A549 (cell line): ENCODE measurements at regions not wholly inside any gene's neighbourhood (a gene's known extent, or its start where the extent isn't known, plus 50 kb on each side); places are given as distances from the start of the nearest gene placed in this dataset.

Source experiments
- CHD2 ChIP-seq: fragments of 150-350 bp; IDR thresholded peaks from 2 replicates; pipeline ENCODE4 v1.6.1; 2014; ENCODE audit warnings: low read length; ENCODE audit not compliant: partially characterized antibody
- CTCF ChIP-seq: fragments of >200 bp; sonication (Bioruptor Twin); formaldehyde crosslinking; IDR thresholded peaks from 3 replicates; pipeline ENCODE4 v1.5.1; 2016
- E2F6 ChIP-seq: IDR thresholded peaks from 2 replicates; pipeline ENCODE4 v1.6.1; 2012; ENCODE audit warnings: low read depth, borderline replicate concordance
- MAFK ChIP-seq: fragments of 450-650 bp; IDR thresholded peaks from 2 replicates; pipeline ENCODE4 v1.6.1; 2014; ENCODE audit not compliant: partially characterized antibody
- NFE2L2 ChIP-seq: fragments of 150-350 bp; conservative IDR thresholded peaks from 2 replicates; pipeline ENCODE4 v1.6.1; 2014; ENCODE audit warnings: low read length
- NR3C1 ChIP-seq: fragments of >200 bp; sonication (Bioruptor Twin); formaldehyde crosslinking; IDR thresholded peaks from 3 replicates; pipeline ENCODE4 v1.6.1; 2017
- POLR2A ChIP-seq: IDR thresholded peaks from 2 replicates; pipeline ENCODE4 v1.6.1; 2012; ENCODE audit warnings: mild to moderate bottlenecking, low read length
- RAD21 ChIP-seq, 2 experiments: fragments of >200 bp in 1 of 2; sonication (Bioruptor Twin) in 1 of 2; formaldehyde crosslinking in 1 of 2; IDR thresholded peaks in 1 of 2; conservative IDR thresholded peaks in 1 of 2; 2 replicates in 1 of 2; 3 replicates in 1 of 2; pipeline ENCODE4 v1.6.1; 2012 to 2018; ENCODE audit warnings: inconsistent platforms in 1 of 2
- SMC3 ChIP-seq: fragments of >200 bp; sonication (Bioruptor Twin); formaldehyde crosslinking; IDR thresholded peaks from 3 replicates; pipeline ENCODE4 v1.6.1; 2018; ENCODE audit warnings: inconsistent platforms
- TP53 ChIP-seq: fragments of 250-450 bp; sonication (Bioruptor Pico); IDR thresholded peaks from 2 replicates; pipeline ENCODE4 v1.5.0; 2021; ENCODE audit warnings: mild to moderate bottlenecking, moderate library complexity

DNA sequence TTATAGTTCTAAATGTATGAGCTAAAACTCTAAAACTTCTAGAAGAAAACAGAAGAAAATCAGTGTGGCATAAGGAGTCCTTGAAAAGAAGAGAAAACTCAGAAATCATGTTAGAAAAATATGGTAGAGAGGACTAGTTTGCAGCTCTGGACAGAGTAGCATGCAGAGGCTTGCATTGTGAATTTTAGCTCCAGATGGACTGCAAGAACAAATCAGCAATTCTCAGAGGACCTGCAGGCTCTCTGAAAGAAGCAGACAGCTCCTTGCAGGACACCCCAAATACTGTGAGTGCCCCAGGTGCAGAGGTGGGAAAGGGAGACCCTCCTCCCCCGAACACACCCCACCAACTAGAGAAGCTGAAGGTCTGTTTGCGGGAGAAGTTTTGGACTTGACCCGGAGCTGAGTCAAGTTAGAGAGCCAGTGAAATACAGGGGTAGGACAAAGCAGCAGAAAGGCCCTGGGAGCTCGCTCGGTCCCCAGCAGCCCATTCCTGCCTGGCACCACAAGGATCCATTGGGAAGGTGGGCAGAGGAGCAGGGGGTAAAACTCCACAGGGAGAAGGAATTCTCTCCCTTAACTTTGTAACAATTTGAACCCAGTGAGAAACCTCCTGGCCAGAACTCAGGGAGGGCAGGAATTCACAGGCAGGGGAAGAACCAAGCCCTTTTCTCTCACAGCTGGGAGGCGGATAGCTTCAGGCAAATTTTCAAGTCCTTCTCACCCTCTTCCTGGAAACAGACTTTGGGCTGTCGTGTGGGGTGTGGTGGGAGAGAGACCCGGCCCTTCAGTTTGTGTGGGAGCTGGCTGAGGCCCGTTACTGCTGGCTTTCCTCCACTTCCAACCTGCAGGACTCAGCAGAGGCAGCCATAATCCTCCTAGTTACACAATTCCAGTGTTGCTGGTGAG, 216.2 kb upstream of the SLC35G4 start:
- no peak for TF ChIP-seq CTCF
- no peak for TF ChIP-seq NFE2L2
- no peak for TF ChIP-seq TP53
- no peak for TF ChIP-seq RAD21 (conservative IDR thresholded peaks at IDR 0.05 in 1 of 2, IDR thresholded peaks at IDR 0.05 in 1 of 2)
- no peak for TF ChIP-seq E2F6
- no peak for TF ChIP-seq POLR2A
- no peak for TF ChIP-seq SMC3
- TF ChIP-seq NR3C1: no peak
- TF ChIP-seq CHD2: no peak
- TF ChIP-seq MAFK: no peak
